Dedifferentiated amniotic fluid mesenchymal stem cell (primary cell): ENCODE measurements at regions not wholly inside any gene's neighbourhood (a gene's known extent, or its start where the extent isn't known, plus 50 kb on each side); places are given as distances from the start of the nearest gene placed in this dataset.
"Not testable (repeated sequence)": the region's sequence is repeated elsewhere in the genome, so short reads cannot be mapped to it uniquely, and the experiment has no call there.

Experiments
- DNase-seq: peaks from one replicate; pipeline ENCODE4 v3.0.0-alpha.2; 2016; ENCODE audit errors: extremely low spot score

GRCh38 chrX:111041018-111041462 lies 55.0 kb upstream of the PAK3 start:
- DNase-seq: no peak

GRCh38 chrX:111040377-111041017 lies 55.5 kb upstream of the PAK3 start:
- no peak for DNase-seq

DNA sequence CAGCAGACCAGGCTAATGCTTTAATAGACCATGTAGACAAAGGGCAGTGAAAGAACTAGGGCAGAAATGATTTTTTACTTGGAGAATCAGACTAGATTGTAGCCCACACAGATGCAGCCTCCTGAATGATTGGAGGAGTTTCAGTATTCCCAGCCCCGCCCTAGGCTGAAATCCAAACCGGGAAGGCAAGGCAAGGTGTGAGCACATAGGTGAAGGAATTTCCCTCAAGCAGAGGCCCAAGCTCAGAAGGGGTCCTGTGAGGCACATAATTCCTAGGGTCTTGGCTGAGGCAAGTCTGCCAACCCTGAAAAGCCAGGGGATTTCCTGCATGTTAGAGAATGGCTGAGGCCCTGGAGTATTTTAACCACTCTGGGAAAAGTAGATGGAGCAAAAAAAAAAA lies 56.4 kb upstream of the PAK3 start:
- no peak for DNase-seq

DNA sequence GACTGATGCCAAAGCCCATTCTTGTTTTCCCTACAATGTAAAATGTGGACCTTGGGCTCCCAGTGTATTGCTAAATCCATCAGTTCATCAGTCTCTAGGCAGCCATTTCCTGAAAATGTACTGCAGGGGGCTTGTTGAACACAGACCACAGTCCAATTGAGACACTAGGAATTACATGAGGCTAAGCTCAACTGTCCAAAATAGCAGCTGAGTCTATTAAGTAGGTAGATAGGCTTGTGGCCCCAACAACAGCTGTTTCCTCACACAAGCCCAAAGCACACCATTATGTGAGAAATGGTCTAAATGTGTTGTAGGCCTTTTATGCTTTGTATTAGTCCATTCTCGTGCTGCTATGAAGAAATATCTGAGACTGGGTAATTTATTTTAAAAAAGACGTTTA lies 60.0 kb upstream of the PAK3 start:
- no peak for DNase-seq

DNA sequence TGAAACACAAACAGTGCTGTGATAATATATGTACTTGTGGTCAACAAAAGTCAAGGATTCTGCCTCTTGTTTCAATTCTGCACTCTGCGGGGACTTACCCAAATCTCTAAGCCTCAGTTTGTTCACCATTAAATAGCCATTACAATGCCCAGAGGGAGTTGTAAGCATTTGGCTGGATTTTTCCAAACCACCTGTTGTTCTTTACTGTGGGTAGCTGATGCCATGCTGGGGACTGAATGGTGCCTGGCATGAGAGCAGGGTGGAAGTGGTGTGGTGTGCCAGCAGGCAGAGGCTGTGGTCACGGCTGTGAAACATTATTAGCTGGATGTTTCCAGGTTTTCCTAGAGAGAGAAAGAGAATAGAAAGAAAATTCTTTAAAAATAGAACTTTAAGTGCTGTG lies 60.7 kb upstream of the PAK3 start:
- no peak for DNase-seq

DNA sequence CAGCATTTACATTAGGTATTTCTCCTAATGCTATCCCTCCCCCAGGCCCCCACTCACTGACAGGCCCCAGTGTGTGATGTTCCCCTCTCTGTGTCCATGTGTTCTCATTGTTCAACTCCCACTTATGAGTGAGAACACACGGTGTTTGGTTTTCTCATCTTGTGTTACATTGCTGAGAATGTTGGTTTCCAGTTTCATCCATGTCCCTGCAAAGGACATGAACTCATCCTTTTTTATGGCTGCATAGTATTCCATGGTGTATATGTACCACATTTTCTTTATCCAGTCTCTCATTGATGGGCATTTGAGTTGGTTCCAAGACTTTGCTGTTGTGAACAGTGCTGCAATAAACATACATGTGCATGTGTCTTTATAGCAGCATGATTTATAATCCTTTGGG lies 73.0 kb upstream of the PAK3 start:
- not testable (repeated sequence) for DNase-seq

- no peak for DNase-seq
These were observed 75.7 kb upstream of the PAK3 start for GRCh38 chrX:111020283-111020682.

DNA sequence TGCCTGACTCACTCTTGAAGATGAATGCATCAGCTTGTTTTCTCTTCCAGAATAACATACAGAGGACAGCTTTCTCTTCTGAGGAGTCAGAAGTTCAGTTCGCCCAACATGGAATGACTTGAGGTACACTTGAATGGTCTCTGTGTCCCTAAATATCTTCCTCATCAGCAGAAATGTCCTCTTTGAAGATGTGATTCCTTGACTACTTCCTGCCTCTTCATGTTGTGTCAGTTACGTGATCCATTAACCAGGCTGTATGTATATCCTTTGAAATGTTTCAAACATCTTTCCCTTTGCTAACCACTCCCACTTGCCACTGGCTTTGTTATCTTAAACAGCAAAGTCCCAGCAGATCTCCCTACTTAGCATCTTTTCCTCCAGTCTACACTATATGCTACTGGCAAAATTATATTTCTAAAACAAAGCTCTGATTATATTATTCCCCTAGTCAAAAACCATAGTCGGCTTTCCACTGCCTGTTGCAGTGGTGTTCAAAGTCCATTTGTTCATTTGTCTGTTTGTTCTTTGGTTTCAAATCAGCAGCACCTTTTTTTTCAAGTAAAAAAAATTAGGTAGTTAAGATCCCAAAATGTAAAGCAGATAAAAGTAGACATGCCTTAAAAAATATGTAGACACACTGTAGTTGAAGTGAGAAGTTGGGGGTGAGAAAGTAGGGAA lies 82.1 kb upstream of the PAK3 start:
- DNase-seq: no peak

DNA sequence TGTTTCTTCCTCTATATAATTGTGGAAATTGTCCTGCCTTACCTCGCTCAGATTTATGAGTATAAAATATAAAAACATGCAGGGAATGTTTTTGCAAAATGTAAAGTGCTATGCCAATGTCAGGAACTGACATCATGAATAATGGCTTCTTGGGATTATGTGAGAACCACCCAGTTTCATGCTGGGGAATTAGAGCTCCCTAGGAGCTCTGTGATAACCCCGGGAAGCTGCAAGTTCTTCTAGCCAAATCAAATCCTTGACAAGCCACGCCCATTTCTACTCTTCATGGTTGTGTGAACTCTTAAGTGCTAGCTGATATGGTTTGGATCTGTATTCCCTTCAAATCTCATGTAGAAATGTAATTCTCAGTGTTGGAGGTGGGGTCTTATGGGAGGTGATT lies 85.9 kb upstream of the PAK3 start:
- no peak for DNase-seq

GRCh38 chrX:111009256-111009655 lies 86.7 kb upstream of the PAK3 start:
- no peak for DNase-seq

- no peak for DNase-seq
These were observed 87.9 kb upstream of the PAK3 start for GRCh38 chrX:111008126-111008525.

GRCh38 chrX:111007238-111007637 lies 88.8 kb upstream of the PAK3 start:
- no peak for DNase-seq

DNA sequence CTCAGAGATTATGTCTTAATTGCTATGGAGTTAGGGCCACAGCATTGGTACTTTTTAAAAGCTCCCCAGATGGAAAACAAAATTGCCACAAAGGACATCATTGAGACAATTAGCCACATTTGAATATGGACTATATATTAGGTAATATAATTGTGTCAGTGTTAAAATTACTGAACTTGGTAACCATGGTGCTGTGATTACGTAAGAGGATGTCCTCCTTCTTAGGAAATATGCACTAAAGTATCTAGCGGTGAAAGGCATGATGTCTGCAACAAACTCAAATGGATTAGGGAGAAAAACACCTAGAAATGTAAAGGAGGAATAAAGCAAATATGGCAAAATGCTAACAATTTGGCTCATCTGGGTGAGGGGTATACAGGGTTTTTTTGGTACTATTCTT lies 89.9 kb upstream of the PAK3 start:
- DNase-seq: no peak

DNA sequence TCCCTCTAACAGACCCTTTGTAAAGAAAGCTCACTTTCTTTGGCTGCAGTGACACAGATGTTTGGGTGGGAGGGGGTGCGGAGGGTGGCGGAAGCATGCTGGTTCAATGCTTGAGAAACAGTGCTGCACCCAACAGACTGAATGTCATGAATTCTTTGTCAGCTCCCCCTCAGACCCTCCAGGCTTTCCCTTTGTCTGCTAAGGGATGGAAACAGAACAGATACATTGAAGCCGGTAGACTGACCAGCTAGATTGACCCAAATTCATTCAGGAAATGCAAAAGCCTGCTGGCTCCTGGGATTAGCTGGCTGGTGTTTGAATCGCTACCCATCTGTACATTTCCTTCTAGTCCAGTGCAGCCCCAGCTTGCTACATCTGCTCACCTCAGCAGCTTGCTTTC lies 90.8 kb upstream of the PAK3 start:
- no peak for DNase-seq

- no peak for DNase-seq
These were observed 92.9 kb upstream of the PAK3 start for GRCh38 chrX:111003118-111003517.

DNA sequence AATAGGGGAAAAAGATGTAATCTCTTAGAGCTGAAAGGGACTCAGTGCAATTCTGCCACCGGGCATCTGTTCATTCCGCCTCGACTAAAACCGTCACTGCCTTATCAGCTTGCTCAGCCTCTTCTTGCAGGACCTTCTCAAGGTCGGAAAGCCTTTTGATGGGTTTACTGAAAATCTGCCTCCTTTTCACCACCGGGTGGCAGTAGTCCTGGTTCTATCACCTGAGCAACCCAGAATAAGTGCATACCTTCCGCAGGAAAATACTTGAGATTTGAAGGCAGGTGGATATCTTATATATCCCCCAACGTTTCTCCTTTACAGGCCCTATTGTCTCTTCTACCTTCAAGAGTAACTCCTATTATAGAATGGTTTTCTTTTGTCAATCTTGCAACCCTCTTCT lies 103.4 kb upstream of the PAK3 start:
- no peak for DNase-seq

- DNase-seq: no peak
These were observed 106.1 kb upstream of the PAK3 start for GRCh38 chrX:110989869-110990268.

DNA sequence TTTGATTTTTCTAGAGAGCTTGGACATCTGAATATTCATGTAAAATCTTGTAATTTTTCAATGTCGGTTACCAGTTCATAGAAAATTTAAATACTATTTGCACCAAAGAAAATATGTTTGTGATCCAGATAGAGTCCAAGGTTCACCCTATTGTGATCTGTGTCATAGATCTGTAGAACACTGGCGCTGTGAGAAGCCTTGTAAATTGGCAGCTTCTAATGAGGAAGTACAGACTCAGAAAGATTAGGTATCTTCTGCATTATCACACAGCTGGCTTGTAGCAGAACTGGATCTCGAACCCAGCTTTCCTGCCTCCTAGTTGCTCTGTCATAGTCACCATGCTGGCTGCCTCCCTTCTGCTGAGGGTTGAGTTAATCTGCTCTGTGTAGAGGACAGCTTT lies 106.5 kb upstream of the PAK3 start:
- DNase-seq: no peak

DNA sequence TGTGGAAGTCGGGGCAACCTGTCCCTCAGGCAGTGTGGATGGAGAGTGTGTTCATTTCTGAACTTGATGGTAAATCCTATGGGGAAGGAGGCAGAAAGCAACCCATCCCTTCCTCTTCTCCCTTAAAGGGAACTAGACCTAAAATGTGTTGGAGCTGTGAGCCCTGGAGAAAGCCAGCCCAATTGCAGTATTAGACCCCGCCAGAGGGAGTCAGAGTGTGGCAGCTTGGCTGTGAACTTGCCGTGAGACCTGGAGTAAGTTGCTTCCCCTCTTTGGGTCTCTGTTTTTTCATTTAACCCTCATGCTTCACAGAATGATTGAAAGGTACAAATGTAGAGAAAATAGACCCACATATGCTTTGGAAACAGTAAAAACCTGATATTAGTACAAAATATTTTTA lies 108.7 kb upstream of the PAK3 start:
- no peak for DNase-seq

GRCh38 chrX:110985470-110985869 lies 110.5 kb upstream of the PAK3 start:
- no peak for DNase-seq

DNA sequence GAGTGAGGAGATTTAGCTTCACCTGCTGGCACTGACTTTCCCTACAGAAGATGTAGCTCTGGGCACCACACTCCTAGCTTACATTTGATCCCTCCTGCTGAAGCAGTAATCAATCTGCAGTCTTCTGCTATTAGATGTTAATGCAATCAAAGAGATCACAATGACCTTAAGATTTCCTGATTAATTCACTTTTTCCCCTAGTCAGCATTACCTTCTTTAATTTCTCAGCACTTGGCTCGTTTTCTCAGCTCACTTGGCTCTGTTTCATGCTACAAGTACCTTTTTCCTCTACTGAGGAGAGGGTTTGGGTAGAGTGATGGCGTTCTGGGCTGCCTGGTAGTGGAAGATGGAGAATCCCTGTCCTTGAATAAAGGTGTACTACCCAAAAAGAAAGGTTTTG lies 113.0 kb upstream of the PAK3 start:
- no peak for DNase-seq

DNA sequence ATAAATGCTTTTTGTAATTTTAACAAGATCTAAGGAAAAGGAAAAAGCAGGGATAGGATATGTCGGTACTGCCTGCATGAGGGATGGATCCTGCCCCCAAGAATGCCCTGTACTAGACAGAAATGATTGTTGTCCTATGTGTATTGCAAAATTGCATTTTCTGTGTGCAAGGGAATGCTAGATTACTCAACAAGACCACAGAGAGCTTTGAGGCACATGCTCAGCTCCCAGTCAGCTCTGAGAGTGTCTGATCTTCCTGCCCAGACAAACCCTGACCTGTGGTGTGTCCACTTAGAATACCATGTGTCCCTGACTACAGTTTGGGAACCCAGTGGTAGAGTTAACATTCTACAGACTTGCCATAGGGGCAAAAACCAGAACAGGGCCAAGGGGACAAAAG lies 129.2 kb upstream of the PAK3 start:
- DNase-seq: no peak

GRCh38 chrX:110966091-110966454 lies 129.9 kb upstream of the PAK3 start:
- no peak for DNase-seq
